Posterior vena cava (tissue), 2 donors: ENCODE measurements at regions not wholly inside any gene's neighbourhood (a gene's known extent, or its start where the extent isn't known, plus 50 kb on each side); places are given as distances from the start of the nearest gene placed in this dataset.
"Not testable (repeated sequence)": the region's sequence is repeated elsewhere in the genome, so short reads cannot be mapped to it uniquely, and the experiment has no call there.

Experiments
- DNase-seq: peaks from one replicate; pipeline ENCODE4 v3.0.0-alpha.2; 2020; ENCODE audit warnings: low spot score
- intact Hi-C, 2 donors: fragments of 100-400 bp; cut with DNase I; formaldehyde crosslinking; loops; one replicate each; pipeline versions ENCODE4 v1.14.1 to v1.14.2; 2022 to 2023
- donor health status: DM: yes; HTN: yes; CAD: no.
- donor health status: DM: yes; HTN: yes; CAD: no.

DNA sequence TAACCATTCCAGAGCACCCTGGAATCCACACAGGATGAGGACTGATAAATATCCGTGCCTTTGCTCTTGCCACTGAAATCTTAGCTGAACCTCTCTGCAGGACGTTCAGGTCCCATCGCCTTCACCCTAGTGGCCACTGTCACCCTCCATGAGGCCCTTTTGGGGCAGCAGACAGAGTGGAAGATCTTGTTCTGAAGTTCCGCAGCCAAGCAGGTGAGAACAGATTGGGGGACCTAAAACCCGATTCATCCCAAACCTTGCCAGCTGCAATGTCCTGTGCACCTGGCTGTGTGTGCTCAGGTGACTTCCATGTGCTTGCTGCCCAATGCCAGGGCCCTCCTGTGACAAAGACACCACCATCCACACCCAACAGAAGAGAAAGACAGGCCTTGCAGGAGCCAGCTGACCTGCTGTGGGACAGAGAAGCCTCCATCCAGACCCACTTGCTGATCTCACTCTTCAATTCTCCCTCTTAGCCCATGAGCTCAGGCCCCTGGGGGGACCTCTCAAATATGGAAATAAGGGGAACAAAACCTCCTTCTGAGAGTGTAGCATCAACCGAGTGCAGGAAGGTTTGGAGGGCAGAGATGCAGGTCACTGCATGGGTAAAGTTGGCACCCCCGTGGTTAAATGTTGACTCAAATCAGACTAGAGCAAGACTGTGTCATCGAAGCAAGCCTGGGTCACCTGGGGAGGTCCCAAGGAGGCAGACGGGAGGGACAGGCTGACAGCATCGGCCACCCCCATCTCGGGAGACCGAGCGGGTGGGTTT, 308.7 kb upstream of the DIO3 start:
- intact Hi-C loops = no loop called here
- DNase-seq = peak; percentile 58

DNA sequence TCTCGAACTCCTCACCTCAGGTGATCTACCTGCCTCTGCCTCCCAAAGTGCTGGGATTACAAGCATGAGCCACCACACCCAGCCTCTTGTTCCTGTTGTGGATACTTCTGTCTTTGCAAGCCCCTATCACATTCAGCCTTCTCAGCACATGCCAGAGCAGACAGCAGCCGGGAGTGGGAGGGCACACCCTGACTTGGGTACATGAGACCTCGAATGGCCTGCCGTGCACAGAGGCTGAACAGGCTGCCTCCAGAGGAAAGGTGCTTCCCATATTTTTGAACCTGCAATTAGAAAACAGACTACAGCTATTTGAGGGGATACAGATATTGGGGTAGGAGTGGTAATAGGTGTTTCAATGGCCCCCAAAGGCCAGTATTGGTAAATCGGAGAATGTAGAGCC, 307.3 kb upstream of the DIO3 start:
- peak; percentile 51 for DNase-seq
- intact Hi-C loops = no loop called here

DNA sequence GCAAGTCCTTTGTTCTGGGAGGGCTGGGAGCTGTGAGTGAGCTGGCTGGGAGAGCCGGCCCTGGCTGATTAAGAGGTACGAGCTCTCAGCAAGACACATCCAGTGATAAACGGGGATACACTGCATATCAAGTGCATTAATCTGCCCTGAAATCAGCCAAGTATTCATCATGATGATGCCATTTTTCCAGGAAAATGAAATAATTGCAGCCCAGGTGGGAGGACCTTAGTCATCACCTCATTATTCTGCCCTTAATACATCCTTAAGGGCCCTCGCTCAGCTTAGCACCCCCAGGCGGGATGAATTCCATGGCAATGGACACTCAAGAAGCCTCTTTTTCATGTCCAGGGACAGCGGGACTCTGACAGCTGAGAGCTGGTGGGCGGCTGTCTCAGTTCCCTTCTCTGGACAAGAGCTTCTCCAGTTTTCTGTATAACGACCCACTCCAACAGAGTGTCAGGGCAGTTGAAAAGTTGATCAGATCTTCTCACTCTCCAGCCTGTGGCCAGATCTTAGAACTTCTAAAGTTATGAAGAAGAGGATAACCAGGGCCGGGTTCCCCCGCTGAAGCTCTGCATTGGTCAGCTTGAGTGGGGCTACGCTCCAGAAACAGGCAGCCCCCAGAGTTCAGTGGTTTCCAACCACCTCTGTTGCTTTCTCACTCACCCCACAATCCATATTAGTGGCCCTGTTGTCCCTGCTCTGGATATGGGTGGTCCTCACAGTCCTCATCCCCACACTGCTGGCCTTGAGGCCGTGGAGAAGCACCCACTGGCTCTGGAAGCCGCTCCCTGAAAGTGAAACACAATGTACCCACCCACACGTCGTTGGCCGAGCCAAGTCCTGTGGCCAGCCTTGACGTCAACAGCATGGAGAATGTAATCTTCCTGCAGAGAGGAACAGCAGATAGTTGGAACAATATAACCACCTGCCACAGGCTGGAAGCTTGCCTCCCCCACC, 306.2 kb upstream of the DIO3 start:
- intact Hi-C loops = no loop called here
- DNase-seq = peak; percentile 90

DNA sequence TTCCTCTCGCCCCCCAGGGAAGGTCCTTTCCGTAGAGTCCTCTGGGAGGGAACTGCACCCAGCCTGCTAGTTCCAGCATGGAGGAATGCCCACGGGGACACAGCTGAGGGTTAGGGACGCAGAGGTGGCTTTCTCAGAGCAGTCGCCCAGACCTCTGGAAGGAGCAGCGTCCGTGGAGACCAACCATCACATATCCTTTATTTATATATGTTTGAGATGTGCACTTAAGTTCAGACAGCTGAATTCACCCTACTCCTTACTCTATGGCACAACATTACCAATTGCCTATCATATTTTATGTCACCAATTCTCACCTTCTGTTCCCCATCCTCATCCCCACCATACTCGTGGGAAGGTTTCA, 305.6 kb upstream of the DIO3 start:
- no peak for DNase-seq
- intact Hi-C loops = no loop called here

DNA sequence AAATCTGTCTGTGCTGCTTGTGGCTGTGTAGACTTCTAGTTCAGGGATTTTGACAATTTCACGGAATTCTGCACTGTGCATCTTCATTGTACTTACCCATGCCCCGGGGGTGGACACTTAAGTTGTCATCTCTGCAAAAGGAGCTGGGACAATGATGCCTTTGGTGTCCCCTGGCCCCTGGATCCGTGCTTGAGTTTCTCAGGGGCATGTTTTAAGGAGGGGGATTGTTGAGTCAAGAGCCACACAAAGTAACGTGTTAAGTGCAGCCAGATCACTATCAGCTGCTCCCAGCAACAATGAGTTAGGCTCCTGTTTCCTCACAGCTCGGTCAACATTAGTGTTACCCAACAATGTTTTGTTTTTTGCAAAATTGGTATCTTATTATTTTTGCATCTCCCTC, 305.0 kb upstream of the DIO3 start:
- intact Hi-C loops = no loop called here
- DNase-seq = no peak

DNA sequence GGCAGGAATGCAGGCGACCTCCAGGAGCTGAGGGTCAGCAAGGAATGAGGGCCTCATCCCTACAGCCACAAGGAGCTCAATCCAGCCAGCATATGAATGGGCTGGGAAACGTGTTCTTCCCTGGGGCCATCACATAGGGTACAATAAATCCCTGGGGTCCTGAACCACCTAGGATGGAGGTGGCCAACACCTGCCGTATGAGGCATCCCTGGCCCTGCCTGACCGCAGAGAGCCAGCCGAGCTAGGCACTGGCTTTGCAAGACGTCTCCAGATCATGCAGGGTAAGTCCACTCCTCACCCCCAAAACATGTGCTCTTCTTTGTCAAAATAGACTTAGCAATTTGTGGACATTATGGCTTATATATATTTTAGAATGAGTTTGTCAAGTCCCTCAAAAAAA, 303.7 kb upstream of the DIO3 start:
- intact Hi-C loops = no loop called here
- DNase-seq = no peak

DNA sequence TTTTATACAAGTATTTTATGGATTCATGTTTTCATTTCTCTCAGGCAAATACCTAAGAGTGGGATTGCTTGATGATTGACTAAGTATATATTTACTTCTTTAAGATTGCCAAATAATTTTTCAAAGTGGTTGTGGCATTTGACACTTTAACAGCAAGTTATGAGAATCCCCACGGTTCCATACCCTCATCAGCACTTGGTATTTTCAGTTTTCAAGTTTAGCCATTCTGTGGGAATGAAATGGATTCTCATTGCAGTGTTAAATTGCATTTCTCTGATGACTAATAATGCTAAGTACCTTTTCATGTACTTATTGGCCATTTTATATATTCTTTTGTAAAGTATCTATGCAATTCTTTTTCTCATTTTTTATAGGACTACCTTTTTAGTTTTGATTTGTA, 301.5 kb upstream of the DIO3 start:
- no peak for DNase-seq

DNA sequence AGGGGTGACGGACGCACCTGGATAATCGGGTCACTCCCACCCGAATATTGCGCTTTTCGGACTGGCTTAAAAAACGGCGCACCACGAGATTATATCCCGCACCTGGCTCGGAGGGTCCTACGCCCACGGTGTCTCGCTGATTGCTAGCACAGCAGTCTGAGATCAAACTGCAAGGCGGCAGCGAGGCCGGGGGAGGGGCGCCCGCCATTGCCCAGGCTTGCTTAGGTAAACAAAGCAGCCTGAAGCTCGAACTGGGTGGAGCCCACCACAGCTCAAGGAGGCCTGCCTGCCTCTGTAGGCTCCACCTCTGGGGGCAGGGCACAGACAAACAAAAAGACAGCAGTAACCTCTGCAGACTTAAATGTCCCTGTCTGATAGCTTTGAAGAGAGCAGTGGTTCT, 294.9 kb upstream of the DIO3 start:
- intact Hi-C loops, DNase-seq: not testable (repeated sequence)

More for the DNA sequence above, 301.5 kb upstream of the DIO3 start:
- intact Hi-C loops = no loop called here

DNA sequence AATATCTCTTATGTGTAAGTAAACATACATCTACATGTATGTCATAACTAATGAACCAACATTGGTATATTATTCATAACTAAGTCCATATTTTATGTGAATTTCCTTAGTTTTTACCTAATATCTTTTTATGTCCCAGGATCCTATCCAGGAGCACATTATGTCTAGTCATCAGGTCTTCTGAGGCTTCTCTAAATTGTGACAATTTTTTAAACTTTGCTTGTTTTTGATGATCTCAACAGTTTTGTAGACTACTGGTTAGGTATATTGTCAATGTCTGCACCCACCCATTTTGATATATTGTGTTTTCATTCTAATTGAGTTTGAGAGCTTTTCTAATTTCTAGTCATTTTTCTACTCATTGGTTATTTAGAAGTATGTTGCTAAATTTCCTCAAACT, 288.2 kb upstream of the DIO3 start:
- no peak for DNase-seq
- intact Hi-C loops = no loop called here

DNA sequence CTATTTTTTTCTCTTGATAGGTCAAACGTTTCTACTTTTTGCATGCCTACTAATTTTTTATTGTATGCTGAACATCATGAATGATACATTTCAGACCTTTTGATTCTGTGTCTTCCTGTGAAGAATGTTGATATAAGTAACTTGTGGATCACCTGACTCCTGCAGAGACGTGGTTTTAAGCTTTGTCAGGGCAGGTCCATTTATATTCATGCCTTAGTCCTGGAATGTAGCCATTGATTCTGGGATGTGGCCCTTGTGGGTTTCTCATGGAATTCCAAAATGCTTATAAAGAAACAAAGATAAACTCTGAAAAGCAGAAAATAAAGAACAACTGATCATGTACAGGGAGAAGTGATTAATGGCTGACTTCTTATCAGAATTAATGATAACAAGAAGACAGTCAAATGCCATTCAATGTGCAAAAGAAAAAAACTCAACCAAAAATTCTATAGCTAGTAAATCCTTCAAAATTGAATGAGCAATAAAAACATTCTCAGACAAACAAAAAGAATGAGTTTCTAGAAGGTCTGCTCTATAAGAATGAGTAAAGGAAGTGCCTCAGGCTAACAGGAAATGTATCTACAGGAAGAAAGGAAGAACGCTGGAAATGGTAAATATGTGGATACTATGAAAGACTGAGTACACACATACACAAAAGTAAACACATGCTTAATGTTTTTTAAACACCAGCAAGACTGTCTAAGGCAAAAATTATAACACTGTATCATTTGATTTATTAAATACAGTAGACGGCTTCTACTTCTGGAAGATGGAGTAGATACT, 284.8 kb upstream of the DIO3 start:
- intact Hi-C loops = no loop called here
- DNase-seq = no peak

DNA sequence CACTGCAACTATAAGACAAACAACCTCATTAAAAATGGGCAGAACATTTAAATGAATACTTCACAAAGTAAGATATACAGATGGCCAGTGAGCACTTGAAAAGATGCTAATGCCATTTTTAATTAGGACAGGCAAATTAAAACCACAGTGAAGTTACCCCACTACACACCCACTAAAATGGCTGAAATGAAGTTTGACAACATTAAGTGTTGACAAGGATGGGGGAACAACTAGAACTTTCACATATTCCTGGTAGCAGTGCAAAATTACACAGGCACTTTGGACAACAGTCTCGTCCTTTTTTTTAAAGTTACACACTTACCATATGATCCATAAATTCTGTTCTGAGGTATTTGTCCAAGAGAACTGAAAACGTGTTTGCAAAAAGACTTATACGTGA, 278.9 kb upstream of the DIO3 start:
- intact Hi-C loops = no loop called here
- no peak for DNase-seq

DNA sequence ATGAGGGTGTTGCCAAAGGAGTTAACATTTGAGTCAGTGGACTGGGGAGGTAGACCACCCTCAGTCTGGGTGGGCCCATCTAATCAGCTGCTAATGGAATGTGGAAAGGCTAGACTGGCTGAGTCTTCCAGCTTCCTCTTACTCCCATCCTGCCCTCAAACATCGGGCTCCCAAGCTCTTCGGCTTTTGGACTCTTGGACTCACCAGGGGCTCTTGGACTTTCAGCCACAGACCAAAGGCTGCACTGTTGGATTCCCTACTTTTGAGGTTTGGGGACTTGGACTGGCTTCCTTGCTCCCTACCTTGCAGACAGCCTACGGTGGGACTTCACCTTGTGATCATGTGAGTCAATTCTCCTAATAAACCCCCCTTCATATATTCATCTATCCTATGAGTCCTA, 276.6 kb upstream of the DIO3 start:
- intact Hi-C loops = no loop called here
- DNase-seq = no peak

DNA sequence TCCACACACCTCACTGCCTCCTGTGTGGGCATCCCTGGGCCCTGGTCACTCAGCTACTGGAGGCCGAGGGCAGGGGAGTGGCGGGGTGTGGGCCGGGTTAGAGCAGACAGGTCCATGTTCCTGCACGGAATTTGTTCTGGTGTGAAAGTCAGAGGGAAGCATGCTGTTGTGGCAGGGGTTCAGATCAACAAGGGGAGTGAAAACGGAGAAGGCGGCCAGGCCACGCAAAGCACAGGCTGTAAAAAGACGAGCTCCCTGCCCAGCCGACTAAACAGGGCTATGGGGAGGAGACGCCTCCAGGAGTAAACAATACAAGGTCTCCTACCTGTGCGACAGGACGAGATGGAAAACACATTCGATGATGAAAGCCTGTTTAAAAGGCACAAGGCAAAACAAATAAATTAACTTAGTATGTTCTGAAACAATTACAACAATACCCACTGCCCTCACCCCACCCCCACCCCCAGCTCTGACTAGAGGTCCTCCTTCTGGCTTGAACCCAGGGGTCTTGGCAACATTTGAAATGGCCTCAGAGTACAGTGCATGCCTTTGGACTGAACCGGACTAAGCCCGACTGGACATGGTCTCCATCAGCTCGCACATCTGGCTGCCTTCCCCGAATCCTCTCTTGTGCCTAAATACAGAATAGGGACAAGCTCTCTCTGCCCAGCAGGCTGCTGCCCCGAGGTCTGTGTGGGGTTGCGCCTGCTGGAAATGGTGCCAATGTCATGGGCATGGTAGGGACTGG, 274.9 kb upstream of the DIO3 start:
- no peak for DNase-seq
- intact Hi-C loops = no loop called here

DNA sequence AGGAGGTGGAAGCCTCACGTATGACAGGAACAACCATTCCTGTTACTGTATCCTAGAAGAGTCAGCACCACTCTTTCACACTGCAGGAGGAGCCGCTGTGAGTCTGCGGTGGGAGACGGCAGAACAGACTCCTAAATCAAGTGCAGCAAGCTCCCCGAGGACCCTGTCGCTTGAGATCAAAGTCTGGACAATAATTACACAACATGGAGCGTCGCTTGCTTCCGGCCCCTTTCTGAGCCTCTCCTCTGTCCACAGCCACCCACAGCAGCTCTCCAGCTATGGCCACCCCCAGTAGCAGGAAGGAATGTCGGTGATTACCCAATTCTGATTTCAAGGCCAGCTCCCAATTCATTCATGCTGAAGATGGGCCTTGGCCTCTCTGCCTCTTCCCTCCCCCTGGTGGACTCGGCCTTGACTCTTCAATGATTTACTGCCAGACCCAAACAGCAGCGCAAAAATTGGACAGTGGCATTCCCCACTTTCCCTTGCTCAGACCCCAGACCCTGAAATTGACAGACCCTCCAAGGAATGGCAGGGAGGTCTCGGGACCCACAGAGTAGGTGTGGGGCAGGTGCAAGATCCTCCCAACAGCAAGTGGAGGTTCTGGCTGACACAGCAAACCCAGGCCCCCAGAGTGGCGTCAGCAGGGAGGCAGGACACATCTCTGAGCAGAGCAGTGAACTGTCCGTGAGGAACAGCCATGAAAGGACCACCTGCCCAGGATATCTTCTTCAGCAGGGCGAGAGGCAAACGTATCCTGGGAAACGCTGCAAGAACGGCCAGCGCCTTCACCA, 272.7 kb upstream of the DIO3 start:
- no peak for DNase-seq
- intact Hi-C loops = no loop called here

DNA sequence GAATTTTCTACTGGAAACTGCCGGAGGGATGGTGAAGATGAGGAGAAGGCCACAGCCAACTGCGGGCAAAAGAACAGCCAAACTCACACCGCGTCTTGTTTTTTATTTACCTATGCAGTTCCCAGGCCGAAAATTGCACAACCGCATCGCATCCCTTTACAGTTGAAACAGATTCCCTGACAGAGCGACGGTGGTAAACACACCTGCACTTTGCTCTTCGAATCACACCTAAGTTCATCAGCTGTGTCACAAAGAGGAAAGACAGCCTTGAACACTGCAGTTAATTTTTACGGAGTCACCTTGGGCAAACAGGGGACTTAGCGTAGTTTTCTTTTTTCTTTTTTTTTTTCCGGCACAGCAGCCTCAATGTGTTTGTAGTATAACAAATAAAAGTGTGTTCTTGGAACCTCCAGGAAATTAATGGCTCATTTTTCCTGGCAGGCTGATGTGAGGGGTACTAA, 272.0 kb upstream of the DIO3 start:
- DNase-seq = no peak
- intact Hi-C loops = no loop called here

DNA sequence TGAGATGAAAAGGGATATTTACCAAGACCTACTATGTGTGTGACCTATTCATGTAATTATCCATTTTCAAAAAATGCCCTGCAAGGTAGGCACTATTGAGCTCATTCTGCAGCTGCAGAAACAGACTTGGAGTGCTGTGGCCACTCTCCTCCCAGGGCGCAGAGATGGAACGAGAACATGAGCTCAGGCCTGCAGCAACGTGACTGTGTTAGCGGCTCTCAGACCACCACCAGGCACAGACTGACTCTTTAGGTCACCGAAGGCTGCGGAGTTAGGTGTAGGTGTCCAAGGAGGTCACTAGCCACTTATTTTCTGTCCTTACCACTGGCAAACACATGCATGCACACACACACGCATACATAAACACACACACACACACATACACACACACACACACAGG, 271.4 kb upstream of the DIO3 start:
- DNase-seq = no peak
- intact Hi-C loops = no loop called here

DNA sequence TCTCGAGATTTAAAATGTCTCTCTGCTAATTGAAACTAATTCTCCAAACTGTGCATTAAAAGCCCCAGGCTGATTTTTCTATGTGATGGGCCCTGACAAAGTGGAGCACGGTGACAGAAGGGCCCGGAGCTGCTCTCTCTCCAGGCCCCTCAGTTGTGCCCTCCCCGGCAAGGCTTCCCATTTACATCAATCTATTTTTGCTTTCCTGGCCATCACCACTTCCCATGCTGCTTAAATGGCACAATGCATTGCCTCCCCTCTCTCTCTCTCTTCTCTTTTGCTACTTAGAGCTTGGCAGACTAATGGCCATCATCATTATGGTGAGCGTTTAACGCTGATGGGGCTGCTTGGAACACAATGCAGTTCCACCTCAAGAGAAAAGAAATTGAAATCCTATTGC, 270.7 kb upstream of the DIO3 start:
- DNase-seq = no peak
- intact Hi-C loops = no loop called here

DNA sequence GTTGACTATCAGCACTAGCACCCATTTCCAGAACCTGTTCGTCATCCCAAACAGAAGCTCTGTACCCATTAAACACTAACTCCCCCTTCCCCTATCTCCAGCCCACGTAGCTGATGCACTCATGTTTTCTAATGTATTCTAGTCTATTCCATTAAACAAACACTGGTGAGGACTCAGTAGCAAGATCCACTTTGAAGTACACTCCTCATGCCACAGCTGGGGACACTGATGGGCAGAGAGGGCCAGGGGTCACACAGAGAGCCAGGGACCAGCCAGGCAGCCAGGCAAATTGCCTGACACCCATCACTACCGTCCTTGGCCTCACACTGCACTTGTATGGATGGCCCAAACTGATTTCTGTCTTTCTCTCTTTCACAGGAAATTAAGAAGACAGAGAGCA, 269.9 kb upstream of the DIO3 start:
- no peak for DNase-seq
- intact Hi-C loops = no loop called here
